GM21619 (cell line): ENCODE measurements at regions not wholly inside any gene's neighbourhood (a gene's known extent, or its start where the extent isn't known, plus 50 kb on each side); places are given as distances from the start of the nearest gene placed in this dataset.

Experiments
- ATAC-seq: cut with Tn5 transposase; IDR thresholded peaks from one replicate; pipeline ENCODE4 v1.9.1; 2021; ENCODE audit not compliant: unreplicated experiment

DNA sequence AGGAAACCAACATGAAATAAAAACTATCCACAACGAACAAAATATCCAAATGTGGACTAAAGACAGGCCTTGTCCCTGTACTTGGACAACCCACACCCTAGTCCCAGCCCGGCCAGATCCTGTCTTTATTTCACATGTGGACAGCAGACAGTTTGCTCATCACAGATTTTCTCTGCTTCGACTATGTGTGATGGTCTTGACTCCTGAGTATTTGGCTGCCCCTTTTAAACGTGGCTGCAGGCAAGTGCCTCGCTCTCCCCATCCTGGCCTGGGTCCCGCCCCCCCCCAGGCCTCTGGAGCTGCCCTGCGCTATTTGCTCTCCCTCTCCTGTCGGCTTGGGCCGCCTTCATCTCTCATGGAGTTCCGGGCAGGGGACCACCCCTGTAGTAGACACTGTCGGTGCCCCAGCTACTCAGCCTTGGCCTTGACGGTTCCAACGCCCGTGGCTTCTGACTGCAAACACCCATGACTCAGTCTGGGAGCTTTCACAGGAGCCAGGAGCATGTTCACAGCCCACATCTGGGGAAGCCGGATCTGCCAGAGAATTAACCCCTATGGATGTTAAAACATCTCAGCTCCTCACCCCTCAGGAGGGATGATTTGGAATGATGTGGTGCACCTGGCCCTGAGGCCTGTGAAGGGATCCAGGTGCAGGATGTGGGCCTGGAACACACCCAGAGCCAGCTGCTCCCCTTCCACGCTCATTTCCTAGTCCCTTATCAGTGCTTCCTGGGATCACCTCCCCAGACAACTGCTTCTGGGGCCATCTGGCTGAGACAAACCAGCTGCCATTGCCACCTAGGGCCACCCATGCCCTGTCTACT is 229.7 kb upstream of the RPL38 start:
- no peak for ATAC-seq

DNA sequence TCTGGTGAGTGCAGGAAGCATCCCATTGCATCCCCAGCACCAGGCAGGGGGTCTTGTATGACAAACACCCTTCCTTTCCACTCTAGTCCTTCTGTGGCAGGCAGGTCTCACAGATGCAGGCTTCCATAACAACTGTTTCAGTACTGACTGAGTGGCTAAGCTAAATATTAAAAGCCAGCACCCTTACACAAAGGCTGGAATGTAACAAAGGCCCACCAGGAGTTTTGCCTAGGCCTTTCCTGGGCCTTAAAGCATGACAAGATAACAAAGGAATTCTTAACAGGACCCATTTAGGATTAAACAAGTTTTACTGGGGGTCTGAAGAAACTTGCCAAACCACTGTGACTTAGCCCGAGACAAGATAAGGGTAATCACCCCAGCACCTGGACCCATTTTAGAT is 228.9 kb upstream of the RPL38 start:
- ATAC-seq: no peak

DNA sequence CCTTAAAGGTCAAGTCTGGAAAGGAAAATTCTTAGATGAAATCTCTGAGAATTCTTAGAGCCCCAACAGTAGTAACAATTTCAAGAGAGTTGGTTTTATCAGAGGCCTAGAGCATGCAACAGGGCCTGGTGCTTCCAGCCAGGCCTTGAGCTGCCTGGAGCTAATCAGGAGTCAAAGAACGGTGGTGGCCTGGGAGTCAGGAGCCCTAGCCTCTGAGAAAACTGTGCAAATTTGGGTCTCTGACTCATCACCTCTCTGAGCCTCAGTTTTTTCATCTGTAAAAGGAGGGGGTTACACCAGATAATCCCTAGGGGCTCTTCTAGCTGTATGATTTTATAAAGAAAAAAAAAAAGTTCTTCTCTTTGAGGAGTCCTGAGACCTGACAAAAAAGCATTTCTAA is 227.3 kb upstream of the RPL38 start:
- no peak for ATAC-seq

DNA sequence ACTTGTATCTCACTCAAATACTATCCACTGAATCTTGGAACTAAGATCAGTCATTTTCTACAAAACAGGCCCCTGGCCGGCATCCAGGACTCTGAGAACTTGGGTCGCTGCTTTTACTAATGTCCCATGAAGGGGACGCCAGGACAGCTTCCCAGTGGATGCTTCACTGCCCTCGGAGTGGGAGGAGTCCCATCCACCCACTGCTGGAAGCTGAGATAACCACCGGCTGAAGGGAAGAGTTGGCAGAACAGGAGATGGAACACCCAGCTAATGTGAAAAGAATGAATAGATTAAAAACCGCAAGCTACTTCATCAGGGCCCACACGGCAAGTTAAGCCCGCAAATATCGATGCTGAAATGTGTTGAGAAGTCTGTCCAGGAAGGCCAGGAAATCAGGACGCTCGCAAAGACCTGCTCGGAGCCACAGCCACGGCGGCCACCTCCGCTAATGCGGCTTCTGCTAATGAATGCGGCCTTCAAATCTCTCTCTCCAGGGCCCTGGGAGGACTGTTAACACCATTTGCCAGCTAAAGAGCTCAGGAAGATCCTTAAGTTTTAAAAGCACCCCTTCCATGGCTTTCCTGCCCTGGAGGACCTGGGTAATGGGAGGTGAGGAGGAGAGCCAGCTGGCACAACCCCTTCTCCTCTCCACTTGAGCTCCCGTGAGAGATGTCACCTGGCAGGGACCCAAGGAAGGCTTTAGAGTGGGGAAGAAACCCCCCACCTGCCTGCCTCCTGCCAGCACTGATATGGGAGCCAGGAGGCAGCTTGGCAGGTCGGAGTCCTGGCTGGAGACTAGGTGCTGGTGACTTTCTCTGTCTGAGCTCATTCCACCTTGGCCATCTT is 226.6 kb upstream of the RPL38 start:
- no peak for ATAC-seq

DNA sequence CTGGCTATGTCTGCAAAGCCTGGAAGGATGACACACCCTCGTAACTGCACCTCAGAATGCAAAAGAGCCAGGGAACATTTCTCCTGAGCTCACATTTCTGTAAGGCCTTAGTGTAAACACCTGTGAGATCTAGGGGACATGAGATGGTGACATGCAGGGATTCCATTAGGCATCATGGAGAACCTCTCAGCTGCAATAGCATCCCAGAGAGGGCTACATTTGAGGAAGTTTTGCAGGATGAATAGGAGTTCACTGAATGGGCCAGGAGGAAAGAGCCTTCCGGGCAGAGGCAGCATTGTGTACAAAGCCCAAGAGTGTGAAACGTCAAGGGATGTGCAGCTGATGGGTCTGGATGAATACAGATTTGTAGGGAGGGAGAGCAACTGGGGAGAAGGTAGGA is 223.0 kb upstream of the RPL38 start:
- ATAC-seq: no peak

DNA sequence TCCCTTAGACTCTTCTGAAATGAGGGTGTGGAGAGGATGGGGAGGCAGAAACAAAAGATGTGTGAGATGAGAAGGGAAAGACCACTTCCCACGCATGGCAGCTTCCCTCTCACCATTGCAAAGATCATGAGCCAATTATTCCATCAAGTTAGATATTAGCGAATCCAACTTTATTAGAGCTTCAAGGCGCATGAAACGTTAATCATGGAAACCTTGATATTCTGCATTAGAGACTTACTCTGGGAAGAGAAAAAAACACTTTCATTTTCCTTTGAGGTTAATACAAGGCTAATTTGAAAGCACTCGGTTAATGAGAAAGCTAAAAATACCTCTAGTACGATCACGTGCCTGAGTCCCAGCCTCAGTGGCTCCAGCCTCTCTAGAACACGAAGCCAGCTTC is 220.6 kb upstream of the RPL38 start:
- no peak for ATAC-seq

DNA sequence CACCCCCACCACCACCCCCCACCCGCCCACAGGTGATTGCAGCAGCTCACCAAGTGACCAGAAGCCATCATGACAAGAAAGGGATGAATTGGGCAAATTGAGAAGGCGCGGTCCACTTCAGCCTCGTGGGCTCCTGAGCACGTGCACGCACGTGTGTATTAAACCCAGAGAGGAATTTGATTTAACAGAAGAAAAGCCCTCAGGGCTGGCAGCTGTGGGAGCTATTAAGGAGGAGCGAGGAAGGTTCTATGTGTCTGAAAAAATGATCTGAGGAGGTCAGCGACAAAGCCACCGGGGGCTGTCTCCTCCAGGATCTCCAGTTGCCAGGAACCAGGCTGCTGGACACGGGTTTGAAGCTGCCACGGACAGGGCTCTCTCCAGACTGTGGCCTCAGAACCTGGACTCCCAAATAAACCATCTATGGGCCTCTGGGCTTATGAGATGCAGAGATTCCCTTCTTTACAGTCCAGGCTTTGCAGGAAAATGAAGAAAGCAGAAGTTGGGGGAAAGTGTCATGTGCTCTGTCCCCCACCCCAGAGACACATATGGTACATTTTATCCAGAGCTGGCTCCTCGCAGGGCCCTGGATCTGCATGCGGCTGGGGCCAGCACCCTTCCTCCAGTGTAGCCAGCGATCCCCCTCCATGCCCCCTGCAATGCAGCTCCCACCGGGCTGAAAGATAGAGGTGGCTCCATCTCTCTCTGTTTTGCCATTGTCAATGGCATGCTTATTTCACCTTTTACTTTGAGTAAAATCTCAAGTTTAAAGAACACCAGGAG is 219.7 kb upstream of the RPL38 start:
- no peak for ATAC-seq

DNA sequence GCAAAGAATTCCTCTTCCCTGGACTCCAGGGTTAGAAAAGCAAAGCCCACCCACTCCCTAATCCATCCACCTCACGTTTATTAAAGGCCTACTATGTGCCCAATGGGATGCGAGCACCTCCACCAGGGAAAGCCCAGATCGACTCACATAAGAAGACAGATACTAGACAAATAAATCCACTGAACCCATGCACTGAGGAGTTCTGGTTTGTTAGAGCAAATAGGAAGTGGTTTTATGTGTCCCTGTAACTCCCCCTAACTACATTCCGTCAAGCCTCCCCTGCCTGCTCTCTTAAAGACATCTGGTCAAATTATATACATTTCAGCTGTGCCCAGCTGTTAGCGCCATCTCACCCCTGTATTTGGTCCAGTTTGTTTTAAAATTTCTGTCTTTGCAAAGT is 218.5 kb upstream of the RPL38 start:
- no peak for ATAC-seq

DNA sequence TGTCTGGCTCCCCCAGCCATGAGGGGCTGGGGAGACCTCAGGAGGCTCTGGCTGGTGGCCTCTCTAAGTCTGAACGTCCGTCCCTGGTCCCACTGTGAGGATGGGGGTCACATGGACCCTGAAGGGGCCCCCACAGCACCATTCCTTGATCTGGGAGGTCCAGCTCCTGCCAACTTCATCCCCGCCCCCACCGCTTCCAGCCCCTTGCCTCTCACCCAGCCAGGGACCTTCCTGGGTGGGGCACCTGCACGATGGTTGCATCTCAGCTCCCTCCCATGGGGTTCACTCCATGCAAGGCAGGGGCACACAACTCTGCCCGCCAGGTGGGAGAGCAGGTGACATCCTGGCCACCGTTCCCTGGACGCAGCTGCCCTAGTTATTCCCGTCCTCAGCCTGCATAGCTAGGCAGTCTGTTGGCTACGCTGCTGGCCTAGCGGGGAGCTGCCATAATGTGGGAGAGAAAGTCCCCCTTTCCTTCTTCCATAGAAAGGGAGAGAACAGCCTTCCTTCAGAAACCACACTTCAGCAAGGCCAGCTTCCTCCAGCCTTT is 217.9 kb upstream of the RPL38 start:
- no peak for ATAC-seq

DNA sequence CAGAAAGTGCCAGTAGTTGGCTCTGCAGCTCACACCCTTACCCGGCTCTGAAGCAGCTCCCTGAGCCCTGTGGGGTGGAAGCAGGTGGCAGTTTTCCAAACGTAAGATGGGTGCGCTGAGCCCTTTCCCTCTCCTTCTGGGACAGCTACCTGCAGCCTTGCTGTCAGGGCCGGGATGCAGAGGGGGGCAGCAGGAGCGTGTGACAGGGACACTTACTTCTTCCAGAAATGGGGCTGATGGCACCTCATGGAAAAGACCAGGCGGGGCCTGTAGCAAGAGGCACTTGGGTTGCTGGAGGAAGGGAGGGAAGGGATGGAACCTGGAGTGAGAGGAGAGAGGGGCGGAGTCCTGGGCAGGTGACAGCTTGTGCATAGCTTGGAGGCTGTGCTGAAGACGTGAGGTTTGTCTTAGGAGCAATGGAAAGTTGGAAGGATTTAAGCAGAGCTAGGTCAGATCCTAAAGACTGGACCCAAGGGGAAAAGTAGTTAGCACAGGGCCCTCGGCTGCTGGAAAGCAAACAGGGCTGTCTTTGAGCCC is 216.8 kb upstream of the RPL38 start:
- ATAC-seq: no peak

DNA sequence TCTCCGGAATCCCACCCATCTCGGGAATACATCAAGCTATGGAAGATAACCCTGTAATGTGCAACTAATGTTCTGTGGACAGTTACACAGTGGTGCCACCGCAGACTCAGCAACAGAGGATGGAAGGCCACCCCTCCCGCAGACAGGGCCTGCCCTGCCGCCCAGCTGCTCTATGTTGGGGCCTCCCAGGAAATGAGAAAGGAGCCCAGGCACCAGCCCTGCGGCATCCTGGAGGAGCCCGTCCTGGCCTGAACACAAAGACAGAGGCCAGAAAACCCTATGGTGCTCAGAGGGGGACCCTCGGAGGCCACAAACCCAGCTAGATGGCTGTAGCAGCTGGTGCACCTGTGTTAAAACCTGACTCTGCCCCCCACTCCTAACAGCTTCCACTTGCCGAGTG is 216.1 kb upstream of the RPL38 start:
- no peak for ATAC-seq

DNA sequence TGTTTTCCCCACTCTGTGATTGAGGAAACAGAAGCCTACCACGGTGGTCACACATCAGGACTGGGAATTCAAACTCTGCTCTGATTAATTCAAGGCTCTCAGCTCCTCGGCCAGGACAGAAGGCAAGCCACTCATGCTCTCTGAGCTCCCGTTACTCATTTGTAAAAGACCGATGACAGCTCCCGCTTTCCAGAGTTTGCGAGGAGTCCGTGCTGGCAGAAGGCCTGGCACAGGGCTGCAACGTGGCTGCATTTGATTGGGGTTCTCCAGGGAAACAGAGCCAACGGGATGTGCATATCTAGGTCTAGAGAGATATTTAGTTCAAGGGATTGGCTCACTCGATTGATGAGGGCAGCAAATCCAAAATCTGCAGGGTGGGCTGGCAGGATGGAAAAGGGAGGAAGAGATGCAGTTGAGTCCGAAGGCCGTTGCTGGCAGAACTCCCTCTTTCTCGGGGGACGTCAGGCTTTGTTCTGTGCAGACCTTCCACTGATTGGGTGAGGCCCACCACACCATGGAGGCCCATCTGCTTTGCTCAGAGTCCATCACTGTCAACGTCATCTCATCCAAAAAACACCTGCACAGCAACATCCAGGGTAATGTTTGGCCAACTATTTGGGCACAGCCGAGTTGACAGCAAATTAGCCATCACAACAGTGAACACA is 215.5 kb upstream of the RPL38 start:
- ATAC-seq: no peak

DNA sequence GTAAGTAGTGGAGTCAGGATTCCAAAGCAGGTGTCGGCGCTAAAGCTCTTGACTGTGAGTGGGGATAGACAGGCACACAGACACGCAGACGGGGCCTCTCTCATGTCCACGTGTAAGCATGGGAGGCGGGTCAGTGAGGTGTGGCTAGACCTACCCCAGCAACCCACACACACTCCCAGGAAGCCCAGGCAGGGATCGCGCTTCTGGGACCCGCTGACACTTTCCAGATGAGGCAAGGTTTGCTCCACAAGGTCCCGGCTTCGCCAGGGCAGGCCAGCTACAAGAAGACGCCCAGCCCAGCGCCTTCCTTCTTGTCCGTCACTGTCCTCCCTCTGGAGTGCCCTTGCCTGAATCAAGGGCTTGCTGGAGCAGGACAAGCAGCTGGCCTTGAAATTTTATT is 213.8 kb upstream of the RPL38 start:
- no peak for ATAC-seq

DNA sequence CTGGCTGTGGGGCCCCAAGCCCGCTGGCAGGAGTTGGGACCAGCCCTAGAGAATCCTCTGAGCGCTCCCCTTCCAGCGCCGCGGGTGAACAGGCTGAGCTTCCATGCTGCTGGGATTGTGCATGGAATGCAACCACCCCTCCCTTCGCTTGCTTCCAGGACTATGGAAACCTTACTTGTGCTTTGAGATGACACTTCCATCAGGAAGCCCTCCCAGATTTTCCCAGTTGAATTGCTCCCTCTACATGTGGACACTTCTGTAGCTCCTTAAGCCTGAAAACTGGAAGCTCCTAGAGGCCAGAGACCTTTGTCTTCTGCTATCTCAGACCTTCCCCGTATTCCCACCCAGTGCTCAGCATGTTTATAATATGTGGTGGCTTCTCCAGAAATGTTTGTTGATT is 213.2 kb upstream of the RPL38 start:
- no peak for ATAC-seq

DNA sequence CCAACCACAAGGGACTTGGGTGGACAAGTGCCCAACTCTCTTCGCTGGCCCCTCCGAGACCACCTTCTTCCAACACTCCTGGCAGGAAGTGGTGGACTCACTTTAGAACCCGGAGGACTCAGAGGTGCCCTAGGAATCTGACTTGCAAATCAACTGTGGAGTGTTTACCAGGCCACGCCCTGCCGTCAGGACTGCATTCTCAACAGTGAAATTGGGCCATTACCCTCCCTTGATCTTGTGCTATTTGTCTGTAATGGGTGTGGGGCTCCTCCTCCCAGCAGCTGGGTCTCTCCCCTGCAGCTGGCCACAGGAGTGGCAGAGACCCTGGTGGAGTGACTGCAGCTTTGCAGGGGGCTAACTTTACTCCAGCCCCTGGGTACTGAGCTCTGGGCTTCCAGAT is 212.2 kb upstream of the RPL38 start:
- no peak for ATAC-seq

DNA sequence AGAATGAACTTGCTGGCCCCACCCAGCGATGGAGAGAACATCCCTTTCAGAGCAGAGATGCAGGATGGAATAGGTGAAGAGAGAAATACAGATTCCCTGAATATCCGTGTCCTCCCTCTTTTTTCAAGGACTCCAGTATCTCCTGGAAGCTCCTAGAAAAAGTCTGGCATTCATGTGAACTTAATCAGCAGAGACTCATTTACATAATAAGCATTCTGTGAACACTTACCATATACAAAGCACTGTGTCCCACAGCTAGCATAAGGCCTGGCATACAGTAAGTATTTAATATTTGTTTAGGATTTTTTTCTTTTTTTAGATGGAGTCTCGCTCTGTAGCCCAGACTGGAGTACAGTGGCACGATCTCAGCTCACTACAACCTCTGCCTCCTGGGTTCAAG is 208.5 kb upstream of the RPL38 start:
- ATAC-seq: no peak

DNA sequence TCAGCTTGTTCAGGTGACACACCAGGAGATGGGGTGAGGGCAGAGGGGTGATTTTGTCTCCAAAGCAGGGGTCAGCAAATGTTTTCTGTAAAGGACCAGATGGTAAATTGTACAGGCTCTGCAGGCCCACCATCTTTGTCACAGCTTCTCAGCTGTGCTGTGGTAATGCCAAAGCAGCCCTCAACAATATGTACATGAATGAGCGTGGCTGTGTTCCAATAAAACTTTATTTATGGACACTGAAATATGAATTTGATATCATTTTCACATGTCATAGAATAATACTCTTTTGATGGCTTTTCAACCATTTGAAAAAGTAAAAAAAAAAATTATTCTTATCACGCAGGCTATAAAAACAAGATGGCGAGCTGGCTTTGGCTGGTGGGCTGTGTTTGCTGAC is 206.4 kb upstream of the RPL38 start:
- ATAC-seq: no peak

DNA sequence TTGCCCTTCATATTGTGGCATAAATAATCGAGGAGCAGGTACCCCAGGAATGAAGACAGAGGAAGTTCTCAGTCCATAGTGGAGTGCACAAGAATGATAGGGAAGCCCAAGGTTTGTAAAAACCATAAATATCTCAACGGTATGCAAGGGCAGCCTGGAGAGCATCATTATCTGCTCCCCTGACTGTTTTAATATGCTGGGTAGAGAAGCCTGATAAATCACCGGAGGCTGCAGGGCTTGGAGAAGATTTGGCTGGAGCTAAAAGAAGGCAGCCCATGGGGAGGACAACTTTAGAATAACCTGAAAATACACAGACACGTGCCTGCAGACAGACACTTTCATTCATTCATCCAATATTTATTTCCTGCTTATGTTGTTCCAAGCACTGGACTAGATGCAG is 205.2 kb upstream of the RPL38 start:
- no peak for ATAC-seq

DNA sequence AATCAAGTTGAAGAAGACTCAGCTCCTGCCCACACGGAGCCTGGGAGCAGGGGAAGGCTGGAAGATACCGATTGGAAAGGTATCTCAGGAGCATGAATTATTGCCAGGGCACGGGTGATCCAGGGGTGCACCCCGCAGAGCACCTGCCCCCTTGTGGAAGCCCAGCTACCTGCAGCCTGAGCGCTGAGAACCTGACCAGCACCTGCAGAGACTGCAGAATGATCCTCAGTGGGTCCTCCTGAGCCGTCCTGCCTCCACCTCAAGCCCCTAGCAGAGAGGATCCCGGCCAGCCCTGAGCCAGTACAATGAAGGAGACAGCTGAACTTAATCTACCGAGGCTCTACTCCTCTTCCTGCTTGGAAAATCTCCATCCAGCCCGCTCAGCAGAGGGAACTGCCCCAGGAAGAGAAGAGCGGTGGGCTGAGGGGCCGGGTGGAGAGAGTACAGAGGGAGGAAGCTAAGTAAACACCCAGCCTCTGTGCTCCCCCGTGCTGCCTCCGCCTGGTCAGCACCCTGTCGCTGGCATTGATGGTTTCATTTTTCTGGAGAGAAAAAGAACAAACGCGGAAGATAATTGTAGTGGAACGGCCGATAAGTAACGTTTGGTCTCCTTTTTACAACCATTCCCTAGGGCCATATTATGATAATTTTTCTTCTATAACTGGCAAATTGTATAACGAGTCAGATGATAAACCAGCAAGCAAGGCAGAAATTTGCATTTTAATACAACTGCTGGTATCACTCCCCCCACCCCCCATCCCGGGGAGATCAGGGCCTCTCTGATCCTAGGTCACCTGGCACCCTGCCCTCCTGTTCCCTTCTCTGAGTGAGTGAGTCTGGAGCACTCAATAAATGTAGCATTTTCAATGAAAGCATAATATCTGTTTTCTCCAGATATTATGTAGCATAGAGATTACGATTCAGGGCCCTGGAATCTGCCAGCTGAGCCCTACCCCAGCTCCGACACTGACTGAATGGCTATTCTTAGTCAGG is 204.5 kb upstream of the RPL38 start:
- ATAC-seq: peak; percentile 57
